ENCODE measurements at regions not wholly inside any gene's neighbourhood (a gene's known extent, or its start where the extent isn't known, plus 50 kb on each side); places are given as distances from the start of the nearest gene placed in this dataset.

DNA sequence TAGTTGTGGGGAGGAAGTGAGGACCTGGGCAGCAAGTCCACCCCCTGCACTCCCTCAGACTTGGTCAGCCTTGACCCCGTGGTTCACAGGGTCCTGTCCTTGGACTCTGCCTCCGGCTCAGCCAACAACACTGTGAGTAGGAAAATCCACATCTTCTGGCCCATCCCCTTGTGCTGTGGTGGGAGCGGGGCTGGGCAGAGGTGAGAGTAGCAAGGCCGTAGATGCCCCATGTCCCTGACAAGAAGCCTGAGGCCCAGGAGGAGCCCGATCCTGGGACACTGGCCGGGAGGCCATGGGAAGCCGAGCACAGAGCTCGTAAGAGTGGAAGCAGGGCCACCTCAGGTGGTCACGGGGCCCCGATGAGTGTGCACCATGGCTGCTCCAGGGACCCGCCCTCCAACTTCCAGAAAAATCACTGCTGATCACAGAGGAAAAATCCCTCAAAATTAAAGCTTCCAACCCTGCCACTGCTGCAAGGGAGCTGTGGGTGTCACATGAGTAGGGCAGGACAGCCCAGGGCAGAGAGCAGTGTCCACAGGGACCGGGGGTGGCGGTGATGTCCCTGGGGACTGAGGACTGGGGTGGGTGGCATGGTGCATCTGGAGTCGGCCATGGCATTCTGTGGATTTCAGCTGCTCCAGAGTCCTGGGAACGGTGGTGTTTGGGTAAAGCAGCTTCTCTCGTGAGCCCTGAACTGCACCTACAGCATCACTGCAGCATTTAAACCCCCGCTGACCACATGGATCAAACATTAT, 189.4 kb downstream of the DLL1 start:
- no peak for DNase-seq (ENCODE audit: low read depth in 3 of 3, low spot score in 2 of 3)

DNA sequence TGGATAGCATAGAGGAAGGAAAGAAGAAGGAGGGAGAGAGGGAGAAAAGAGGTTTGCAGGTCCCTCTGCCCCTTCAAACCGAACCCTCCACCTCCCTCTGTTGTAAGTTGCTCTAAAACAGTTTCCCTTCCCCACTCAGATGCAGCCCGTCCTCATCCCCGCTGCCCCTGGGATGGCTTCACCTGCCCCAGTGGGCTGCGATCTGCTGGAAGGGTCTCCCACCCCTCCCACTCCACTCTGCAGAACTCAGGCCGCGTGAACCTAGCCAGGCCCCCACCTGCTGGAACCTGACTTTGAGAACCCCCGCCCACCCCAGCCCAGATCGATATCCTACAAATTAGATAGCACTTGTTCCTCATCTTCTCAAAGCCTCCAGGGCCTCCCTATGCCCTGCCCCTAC, 190.8 kb downstream of the DLL1 start:
- no peak for DNase-seq (ENCODE audit: low read depth in 3 of 3, low spot score in 2 of 3)

DNA sequence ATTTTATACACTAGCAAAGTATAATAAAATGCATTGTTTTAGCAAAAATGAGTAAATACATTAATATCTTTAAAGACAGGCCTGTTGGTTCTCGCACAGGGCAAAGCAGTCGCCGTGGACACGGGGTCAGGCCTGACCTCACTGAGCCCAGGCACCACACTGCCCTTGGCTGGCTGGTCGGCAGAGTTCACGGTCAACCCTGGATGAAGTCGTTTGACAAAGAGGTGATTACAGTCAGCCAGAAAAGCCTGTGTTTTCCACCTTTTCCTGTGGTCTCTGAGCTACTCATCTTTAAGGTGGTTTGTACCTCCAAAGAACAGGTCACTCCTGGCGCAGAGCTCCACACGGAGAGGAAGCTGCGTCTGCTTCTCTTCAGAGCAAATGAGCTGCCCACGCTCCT, 191.5 kb downstream of the DLL1 start:
- no peak for DNase-seq (ENCODE audit: low read depth in 3 of 3, low spot score in 2 of 3)

DNA sequence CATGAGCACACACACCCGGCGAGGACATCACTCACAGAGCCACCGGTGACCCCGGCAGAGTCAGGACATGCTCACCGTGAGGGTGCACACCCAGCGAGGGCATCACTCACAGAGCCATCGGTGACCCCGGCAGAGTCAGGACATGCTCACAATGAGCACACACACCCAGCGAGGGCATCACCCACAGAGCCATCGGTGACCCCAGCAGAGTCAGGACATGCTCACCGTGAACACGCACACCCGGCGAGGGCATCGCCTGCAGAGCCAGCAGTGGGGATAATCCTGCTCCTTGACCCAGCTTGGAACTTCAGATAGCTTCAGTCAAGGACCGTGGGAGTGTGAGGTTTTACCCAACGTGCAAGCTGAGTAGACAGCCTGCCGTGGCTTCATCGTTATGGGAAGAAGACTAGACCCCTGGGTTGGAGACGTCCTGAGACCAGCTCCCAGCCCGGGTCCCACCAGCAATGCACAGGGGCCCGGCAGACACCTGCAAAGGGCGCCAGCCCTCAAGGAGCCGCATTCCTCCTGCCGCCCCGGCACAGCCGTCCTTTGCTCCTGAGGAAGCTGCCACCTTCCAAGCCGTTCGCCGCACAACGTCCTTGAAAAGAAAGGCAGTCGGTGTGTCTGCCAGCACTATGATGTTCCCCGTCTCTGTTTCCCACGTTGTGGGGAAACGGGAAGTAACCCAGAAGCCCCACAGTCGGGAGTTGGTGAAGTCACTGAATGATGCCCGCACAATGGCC, 192.3 kb downstream of the DLL1 start:
- DNase-seq (ENCODE audit: low read depth in 3 of 3, low spot score in 2 of 3), result no peak

DNA sequence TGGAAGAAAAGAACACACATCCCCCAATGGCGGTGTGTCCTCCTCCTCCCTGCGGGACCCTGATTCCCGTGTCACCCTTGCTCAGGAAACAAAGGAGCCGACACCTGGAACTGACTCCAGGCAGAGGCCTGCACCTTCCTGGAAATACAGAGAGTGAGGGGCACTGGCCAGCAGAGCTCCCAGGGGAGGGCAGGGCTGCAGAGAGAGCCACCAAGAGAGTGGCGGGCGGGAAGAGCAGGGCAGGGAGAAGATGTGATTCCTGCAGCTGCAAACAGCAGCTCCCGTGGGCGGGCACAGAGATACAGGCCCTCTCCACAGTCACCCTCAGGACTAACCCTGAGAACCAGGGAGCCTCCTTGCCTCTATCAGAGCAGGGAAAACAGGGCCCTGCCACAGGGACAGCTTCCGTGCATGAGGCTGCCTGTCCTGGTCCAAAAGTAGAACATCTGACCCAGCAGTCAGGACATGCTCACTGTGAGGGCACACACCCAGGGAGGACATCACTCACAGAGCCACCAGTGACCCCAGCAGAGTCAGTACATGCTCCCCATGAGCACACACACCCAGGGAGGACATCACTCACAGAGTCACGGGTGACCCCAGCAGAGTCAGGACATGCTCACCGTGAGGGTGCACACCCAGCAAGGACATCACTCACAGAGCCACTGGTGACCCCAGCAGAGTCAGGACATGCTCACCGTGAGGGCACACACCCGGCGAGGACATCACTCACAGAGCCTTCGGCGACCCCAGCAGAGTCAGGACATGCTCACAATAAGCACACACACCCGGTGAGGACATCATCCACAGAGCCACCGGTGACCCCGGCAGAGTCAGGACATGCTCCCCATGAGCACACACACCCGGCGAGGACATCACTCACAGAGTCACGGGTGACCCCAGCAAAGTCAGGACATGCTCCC, 193.1 kb downstream of the DLL1 start:
- DNase-seq (ENCODE audit: low read depth in 3 of 3, low spot score in 2 of 3), result no peak

DNA sequence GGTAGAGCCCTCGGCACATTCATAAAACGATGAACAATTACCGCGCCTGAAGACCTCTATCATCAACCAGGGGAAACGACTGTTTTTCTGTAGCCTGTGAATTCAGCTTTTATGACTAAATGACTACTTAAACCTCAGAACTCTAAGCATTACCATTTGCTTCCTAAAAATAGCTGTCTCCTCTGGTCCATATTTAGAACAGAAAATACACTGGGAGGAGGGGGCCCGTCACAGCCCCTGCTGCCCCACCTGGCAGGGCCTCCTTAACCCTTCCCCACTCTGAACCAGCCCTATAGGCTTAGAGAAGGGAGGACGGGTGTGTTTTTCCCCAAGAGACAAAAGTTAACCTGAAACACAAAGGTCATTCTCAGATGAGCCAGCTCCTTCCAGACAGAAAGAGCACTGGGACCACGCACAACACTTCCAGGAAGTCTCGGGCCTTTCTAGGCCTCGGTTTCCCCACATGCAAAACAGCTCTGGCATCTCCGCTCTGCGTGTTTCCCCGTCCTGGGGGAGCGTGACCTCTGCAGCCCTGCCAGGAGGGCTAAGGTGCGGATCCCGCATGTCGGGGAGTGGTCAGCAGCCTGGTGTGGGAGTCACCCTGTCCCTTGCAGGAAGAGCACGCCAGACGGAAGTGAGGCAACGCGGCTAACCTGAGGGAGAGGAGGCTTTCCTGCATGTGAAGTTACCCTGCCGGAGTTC, 193.9 kb downstream of the DLL1 start:
- no peak for DNase-seq (ENCODE audit: low read depth in 3 of 3, low spot score in 2 of 3)

DNA sequence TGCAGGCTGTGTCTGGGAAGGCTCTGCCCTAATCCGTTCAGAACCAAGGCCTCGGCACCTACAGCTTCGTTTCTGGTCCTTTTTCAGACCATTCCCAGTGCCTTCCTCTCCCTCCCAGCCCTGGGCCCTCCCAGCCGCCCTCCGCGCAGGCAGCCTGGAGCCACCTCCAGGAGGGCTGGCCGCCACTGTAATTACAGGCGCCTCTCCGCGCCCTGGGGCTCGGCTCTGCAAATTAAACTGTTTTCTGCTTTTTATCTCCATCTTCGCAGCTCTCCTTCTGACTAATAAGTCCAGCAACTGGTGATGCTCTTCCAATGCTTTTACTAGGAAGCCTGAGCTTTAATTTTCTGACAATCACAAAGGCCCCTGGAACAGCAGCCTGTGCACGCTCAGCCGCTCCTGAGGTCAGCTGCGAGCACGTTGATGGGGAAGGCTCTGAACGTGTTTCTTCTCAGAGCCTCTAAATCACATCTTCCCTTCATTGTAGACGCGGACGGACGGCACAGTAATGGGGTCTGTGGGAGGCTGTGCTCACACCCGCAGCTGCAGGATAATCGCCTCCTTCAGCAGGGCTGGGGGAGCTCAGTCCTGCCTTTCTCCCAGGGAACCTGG, 194.6 kb downstream of the DLL1 start:
- no peak for DNase-seq (ENCODE audit: low read depth in 3 of 3, low spot score in 2 of 3)

DNA sequence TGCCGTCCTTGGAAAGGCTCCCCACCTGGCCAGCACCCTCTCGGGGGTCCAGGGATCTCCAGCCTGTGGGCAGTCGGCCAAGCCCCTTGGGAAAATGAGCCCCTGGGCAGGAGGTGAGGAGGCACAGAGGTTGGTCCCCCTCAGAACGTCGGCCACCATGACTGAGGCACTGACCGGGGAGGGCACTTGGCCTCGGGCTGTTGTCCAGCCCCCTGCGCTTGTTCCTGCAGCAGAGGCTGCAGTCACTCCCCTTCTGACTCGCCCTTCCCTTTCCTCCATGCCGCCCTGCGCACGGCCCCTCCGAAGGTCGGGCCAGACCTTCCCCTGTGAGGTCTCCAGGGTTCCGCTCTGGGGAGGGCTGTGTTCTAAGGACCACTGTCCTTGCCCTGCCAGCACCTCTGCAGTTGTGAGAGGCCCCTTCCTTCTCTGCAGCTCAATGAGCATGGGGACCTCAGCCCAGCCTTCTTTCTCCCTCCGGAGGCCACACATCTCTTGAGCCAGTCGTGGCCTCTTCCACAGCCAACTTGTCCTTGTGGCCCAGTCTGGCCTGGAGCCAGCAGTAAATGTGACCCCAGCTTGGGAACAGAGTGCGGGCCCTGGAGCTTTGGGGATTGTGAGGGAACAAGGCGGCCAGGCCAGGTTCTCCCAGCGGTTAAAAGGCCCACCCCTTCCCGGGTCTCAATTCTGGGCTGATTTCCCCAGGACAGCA, 195.5 kb downstream of the DLL1 start:
- DNase-seq (ENCODE audit: low read depth in 3 of 3, low spot score in 2 of 3), result no peak

DNA sequence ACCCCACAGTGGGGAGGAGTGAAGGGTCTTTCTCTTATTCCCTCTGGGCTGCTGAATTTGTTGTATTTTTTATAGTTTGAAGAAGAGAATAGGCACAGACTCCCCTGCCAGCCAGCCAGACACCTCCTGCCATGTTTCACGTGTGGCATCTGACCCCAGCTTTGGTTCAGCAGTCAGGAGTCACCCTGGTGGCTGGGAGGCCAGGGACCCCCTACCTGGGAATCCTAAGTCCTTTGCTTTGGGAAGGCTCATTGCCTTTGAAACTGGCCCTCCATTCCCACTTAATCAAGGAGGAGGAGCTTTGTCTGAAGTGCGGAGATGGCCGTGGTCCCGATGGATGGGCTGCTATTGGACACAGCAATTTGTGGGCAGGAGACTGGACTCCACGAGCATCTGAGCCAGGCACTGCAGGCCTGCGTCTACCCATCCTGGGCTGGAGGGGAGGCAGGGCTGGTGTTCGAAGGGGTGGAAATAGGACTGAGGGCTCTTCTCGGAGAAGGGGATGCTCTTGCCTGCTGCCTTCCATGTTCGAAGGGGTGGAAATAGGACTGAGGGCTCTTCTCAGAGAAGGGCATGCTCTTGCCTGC, 196.1 kb downstream of the DLL1 start:
- DNase-seq (ENCODE audit: low read depth in 3 of 3, low spot score in 2 of 3), result no peak

DNA sequence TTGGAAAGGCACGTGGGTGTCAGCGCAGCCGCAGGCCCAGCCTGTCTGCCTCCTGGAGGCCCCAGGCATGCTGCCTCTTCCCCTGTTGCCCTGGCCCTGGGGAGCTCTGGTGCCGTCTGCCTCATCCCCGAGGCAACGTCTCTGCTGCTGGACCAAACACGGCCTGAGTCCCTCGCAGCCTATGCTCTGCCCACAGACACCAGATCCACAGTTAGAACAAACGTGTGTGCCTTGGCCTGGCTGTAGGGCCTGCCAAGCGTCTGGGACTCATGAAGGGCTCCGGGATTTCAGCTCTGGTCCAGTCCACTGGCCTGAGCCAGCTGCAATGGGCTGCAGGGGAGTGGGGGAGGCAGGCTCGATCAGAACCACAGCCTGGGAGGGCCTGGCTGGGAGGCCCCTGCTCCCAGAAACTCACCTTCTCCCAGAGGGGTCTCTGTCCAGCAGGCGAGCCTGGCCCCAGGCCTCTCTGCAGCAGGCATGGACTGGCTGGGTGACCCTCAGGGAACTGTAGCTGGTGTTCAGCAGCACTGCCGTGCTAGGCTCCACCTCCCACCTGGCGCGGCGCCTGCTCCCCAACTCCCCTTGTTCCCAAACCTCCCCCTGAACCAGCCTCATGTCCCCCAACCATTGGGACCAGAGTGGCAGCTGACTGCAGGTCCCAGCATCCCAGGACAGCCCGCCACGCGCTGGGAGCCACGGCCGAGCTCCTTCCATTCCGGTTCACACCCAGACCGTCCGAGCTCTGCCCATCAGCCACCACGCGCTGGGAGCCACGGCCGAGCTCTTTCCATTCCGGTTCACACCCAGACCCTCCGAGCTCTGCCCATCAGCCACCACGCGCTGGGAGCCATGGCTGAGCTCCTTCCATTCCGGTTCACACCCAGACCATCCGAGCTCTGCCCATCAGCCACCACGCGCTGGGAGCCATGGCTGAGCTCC, 197.0 kb downstream of the DLL1 start:
- no peak for DNase-seq (ENCODE audit: low read depth in 3 of 3, low spot score in 2 of 3)

DNA sequence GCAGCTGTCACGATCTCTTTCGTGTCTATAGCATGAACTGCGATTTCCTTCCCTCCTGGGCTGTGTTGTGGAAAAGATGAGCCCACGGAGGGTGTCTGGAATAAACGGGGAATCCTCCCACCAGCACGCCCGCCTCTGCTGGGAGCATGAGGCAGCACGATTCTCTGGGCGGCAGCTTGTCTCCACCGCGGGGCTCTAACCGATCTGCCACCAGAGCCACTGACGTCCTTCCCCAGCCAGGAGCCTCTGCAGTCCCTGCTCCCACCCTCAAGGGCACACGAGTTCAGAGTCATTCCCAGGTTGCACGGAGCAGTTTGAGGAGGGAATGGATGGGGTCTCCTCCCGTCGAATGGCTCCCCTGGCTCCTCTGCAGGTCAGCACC, 197.6 kb downstream of the DLL1 start:
- DNase-seq (ENCODE audit: low read depth in 3 of 3, low spot score in 2 of 3), result no peak

DNA sequence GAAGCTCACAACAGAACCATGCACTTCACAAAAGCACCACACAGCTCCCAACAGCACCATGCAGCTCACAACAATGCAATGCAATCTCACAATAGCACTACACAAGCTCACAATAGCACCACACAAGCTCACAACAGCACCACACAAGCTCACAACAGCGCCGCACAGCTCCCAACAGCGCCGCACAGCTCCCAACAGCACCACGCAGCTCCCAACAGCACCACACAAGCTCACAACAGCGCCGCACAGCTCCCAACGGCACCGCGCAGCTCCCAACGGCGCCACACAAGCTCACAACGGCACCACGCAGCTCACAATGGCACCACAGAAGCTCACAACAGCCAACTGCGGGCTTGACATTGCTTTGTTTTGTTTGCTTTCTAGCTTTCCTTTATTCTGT, 198.1 kb downstream of the DLL1 start:
- DNase-seq (ENCODE audit: low read depth in 3 of 3, low spot score in 2 of 3), result no peak

DNA sequence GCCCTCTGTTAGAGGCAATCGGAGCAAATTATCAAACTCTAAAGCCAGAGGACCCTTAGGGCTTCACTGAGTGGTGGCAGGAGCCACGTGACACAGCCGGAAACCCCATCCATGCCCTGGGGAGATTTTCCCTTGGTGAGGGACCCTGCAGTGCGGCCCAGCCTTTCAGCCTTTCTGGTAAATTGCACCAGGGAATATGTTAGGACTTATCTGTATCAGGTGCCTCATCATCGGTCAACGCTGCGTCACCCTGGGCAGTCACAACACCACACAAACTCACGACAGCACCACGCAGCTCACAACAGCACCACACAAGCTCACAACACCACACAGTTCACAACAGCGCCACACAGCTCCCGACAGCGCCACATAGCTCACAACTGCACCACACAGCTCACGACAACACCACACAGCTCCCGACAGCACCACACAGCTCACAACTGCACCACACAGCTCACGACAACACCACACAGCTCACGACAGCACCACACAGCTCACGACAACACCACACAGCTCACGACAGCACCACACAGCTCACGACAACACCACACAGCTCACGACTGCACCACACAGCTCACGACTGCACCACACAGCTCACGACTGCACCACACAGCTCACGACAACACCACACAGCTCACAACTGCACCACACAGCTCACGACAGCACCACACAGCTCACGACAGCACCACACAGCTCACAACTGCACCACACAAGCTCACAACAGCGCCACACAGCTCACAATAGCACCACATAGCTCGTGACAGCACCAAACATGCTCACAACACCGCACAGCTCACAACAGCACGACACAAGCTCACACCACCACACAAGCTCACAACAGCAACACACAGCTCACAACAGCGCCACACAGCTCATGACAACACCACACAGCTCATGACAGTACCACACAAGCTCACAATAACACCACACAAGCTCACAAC, 199.0 kb downstream of the DLL1 start:
- no peak for DNase-seq (ENCODE audit: low read depth in 3 of 3, low spot score in 2 of 3)

DNA sequence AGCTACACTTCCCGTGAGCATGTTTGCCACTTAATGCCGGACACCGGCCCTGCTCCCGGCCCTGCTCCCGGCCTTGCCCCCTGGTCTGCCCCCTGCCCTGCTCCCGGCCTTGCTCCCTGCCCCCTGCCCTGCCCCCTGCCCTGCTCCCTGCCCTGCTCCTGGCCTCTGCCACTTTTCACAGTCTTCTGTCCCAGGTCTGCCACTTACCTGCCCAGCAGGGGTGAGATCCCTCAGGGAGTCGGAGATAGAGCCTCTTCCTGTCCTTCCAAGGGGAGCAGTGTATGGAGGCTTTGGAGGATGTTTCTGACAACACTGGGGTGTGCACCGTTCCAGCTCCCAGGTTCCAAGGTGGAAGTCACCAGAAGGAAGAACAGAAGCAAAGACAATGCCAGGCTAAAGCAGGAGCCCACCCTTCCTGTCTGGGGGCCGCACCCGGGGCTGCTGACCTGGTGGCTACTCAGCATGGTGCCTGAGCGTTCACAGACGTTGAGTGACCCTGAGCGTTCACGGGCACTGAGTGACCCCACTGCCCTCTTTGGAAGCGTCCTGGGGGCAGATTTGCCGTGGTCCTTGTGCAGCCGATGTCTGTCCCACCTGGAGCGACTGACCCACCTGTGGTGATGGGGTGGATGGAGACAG, 199.8 kb downstream of the DLL1 start:
- DNase-seq (ENCODE audit: low read depth in 3 of 3, low spot score in 2 of 3), result no peak

DNA sequence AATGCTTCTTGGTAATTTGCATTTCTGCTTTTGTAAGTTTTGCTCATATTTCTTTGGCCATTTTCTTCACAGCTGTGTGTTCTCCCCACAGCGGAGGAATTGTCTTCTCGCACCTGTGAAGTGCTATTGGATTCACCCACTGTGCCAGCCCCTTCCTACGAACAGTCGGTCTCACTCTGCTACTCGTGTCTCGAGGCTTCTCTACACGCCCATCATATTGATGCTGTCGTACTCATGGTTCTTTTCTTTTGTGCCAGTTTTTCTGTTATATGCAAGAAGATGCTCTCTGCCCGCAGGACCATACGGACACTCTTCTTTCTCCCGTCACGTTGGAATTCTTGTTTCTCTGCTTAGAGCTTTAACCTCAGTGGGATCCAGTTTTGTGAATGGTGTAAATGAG, 200.3 kb downstream of the DLL1 start:
- DNase-seq (ENCODE audit: low read depth in 3 of 3, low spot score in 2 of 3), result no peak

DNA sequence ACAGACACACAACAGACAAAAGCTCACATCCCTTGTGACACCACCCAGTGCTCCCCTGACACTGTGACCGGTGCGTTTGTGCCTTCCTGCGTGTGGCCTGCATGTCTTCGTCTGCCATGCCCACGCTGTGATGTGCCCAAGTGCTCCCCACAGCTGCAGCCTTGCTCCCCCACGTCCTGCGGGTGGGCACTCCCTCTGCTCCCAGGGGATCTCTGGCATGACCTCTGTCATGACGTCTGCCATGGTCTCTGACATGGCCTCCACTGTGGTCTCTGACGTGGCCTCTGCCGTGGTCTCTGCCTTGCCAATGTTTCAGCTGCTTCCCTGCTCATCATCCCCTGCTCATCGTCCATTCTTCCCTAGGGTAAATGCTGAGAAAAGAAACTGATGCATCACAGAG, 200.9 kb downstream of the DLL1 start:
- no peak for DNase-seq (ENCODE audit: low read depth in 3 of 3, low spot score in 2 of 3)

DNA sequence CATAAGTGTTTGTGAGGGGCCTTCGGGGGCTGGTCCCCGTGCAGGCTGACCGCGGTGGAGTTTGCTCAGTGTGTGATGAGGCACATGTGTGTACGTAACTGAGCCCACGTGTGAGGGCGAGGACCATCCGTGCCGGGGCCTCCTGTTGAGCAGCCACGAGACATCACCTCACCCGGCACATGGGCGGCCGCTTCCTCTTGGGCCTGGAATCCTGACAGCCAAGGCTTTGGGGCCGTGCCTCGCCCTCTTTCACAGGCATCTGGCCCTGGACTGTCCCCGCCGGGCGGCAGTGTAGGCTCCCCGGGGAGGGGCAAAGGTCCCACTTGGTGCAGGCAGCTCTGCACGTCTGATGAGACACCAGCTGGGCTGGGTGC, 202.3 kb downstream of the DLL1 start:
- no peak for DNase-seq (ENCODE audit: low read depth in 3 of 3, low spot score in 2 of 3)
